Adrenal gland (tissue), 5 donors: ENCODE measurements at regions not wholly inside any gene's neighbourhood (a gene's known extent, or its start where the extent isn't known, plus 50 kb on each side); places are given as distances from the start of the nearest gene placed in this dataset.

ENCODE experiments used
- POLR2A ChIP-seq, 2 donors: fragments of 450-650 bp; IDR thresholded peaks; one replicate each; pipeline ENCODE4 v1.6.1; 2017; ENCODE audit warnings: antibody characterized with exemption in 2 of 2, mild to moderate bottlenecking in 2 of 2, moderate library complexity in 1 of 2
- TF ChIP-seq, protein P1 (sequence below), 6 experiments: fragments of 450-650 bp in 4 of 6; fragments of 200-600 bp in 2 of 6; sonication (generic) in 1 of 6; IDR thresholded peaks; 1 replicate in 5 of 6; 2 replicates in 1 of 6; pipeline versions ENCODE4 v1.5.1 to v1.8.0; 2016 to 2021; ENCODE audit warnings: antibody characterized with exemption in 6 of 6, mild to moderate bottlenecking in 2 of 6, moderate library complexity in 1 of 6
- donor health status: DM: no; HTN: no; CAD: no.

DNA sequence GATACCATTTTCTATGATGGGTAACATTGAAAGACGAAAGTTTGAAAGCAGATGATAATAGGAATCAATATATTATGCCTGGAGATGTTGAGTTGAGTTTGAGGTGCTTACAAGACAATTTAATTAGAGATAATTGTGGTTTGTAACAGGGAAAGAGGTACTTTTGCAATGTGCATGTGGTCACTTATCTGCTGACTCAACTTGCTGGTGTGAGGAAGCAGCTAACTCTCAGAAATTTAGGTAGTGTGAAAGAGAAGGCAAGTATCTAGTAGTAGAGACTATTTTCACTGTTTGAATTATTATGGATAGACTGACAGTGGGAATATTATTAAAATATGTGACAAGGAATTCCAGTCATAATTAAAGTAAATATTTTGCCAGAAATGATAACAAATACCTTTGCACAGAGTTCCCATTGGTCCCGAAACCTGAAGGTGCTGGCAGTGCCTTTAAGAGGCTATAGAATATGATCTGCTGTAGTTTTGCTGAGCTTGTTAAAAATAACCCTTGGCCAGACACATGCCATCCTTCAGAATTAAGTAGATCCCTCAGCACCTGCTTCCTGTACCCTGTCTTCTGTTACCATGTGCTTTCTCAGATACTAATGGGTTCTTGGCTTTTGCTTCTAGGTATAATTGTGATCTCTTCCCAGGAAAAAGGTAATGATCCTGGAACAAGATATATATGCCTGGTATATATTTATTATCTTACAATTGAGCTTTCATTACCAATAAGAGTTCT is 315.9 kb downstream of the BCHE start:
- TF ChIP-seq POLR2A (IDR thresholded peaks at IDR 0.05): no peak
- TF ChIP-seq, protein P1, sequence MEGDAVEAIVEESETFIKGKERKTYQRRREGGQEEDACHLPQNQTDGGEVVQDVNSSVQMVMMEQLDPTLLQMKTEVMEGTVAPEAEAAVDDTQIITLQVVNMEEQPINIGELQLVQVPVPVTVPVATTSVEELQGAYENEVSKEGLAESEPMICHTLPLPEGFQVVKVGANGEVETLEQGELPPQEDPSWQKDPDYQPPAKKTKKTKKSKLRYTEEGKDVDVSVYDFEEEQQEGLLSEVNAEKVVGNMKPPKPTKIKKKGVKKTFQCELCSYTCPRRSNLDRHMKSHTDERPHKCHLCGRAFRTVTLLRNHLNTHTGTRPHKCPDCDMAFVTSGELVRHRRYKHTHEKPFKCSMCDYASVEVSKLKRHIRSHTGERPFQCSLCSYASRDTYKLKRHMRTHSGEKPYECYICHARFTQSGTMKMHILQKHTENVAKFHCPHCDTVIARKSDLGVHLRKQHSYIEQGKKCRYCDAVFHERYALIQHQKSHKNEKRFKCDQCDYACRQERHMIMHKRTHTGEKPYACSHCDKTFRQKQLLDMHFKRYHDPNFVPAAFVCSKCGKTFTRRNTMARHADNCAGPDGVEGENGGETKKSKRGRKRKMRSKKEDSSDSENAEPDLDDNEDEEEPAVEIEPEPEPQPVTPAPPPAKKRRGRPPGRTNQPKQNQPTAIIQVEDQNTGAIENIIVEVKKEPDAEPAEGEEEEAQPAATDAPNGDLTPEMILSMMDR (IDR thresholded peaks at IDR 0.05): no peak
